ENCODE measurements at regions not wholly inside any gene's neighbourhood (a gene's known extent, or its start where the extent isn't known, plus 50 kb on each side); places are given as distances from the start of the nearest gene placed in this dataset.

- TF ChIP-seq FOXM1 (IDR thresholded peaks at IDR 0.05; ENCODE audit: borderline replicate concordance) (no peak), NFRKB (IDR thresholded peaks at IDR 0.05) (no peak), FOXK2 (IDR thresholded peaks at IDR 0.05) (no peak), SP1 (IDR thresholded peaks at IDR 0.05) (no peak), ELF4 (IDR thresholded peaks at IDR 0.05) (no peak), ARNT (IDR thresholded peaks at IDR 0.05) (no peak), LEF1 (IDR thresholded peaks at IDR 0.05; ENCODE audit: borderline replicate concordance) (no peak), HDGF (IDR thresholded peaks at IDR 0.05; ENCODE audit: borderline replicate concordance) (no peak), TARDBP (IDR thresholded peaks at IDR 0.05) (no peak), ZNF384 (IDR thresholded peaks at IDR 0.05) (no peak), L3MBTL2 (conservative IDR thresholded peaks at IDR 0.05) (no peak)
- TF ChIP-seq, protein P1, sequence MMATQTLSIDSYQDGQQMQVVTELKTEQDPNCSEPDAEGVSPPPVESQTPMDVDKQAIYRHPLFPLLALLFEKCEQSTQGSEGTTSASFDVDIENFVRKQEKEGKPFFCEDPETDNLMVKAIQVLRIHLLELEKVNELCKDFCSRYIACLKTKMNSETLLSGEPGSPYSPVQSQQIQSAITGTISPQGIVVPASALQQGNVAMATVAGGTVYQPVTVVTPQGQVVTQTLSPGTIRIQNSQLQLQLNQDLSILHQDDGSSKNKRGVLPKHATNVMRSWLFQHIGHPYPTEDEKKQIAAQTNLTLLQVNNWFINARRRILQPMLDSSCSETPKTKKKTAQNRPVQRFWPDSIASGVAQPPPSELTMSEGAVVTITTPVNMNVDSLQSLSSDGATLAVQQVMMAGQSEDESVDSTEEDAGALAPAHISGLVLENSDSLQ (IDR thresholded peaks at IDR 0.05), result no peak
- ChIA-PET CTCF (interaction anchor here (0.6 kb wide), 1 partner anchor 35 kb away, joined by 3 read pairs; no protein-coding TSS in a partner anchor), POLR2A (no interaction called here)
- DNase-seq (ENCODE audit: extremely low spot score), result no peak
Observed at GRCh38 chr4:3826247-3827172, 60.3 kb downstream of the ADRA2C start.

GRCh38 chr4:3827616-3828492, 61.7 kb downstream of the ADRA2C start:
- CTCF ChIA-PET, result interaction anchor here (0.6 kb wide), 1 partner anchor 117 kb away, joined by 3 read pairs; no protein-coding TSS in a partner anchor
- TF ChIP-seq ELF4 (IDR thresholded peaks at IDR 0.05), result no peak
- no peak for TF ChIP-seq SP1 (IDR thresholded peaks at IDR 0.05)
- TF ChIP-seq, protein P1 (IDR thresholded peaks at IDR 0.05), result no peak
- TF ChIP-seq BHLHE40 (IDR thresholded peaks at IDR 0.05; ENCODE audit: borderline replicate concordance), result no peak
- TF ChIP-seq ZNF384 (IDR thresholded peaks at IDR 0.05), result no peak
- no peak for TF ChIP-seq CTBP1 (IDR thresholded peaks at IDR 0.05; ENCODE audit: borderline replicate concordance)
- TF ChIP-seq LEF1 (IDR thresholded peaks at IDR 0.05; ENCODE audit: borderline replicate concordance), result no peak
- TF ChIP-seq FOXM1 (IDR thresholded peaks at IDR 0.05; ENCODE audit: borderline replicate concordance), result no peak
- no peak for TF ChIP-seq FOXK2 (IDR thresholded peaks at IDR 0.05)
- no peak for TF ChIP-seq NFRKB (IDR thresholded peaks at IDR 0.05)
- POLR2A ChIA-PET, result no interaction called here
- no peak for DNase-seq (ENCODE audit: extremely low spot score)

- ChIA-PET CTCF (no interaction called here), POLR2A (no interaction called here)
- TF ChIP-seq HDGF (IDR thresholded peaks at IDR 0.05; ENCODE audit: borderline replicate concordance) (no peak), ARNT (IDR thresholded peaks at IDR 0.05) (no peak), ELF4 (IDR thresholded peaks at IDR 0.05) (no peak), FOXM1 (IDR thresholded peaks at IDR 0.05; ENCODE audit: borderline replicate concordance) (no peak), SP1 (IDR thresholded peaks at IDR 0.05) (no peak), ZNF384 (IDR thresholded peaks at IDR 0.05) (no peak)
- no peak for DNase-seq (ENCODE audit: extremely low spot score)
Observed at GRCh38 chr4:3828546-3828945, 62.4 kb downstream of the ADRA2C start.

- no peak for TF ChIP-seq BHLHE40 (IDR thresholded peaks at IDR 0.05; ENCODE audit: borderline replicate concordance)
- no peak for TF ChIP-seq CTBP1 (IDR thresholded peaks at IDR 0.05; ENCODE audit: borderline replicate concordance)
- no peak for TF ChIP-seq SP1 (IDR thresholded peaks at IDR 0.05)
- no peak for TF ChIP-seq L3MBTL2 (conservative IDR thresholded peaks at IDR 0.05)
- TF ChIP-seq LEF1 (IDR thresholded peaks at IDR 0.05; ENCODE audit: borderline replicate concordance), result no peak
- TF ChIP-seq SUZ12 (IDR thresholded peaks at IDR 0.05), result no peak
- TF ChIP-seq ELF4 (IDR thresholded peaks at IDR 0.05), result no peak
- TF ChIP-seq FOXK2 (IDR thresholded peaks at IDR 0.05), result no peak
- TF ChIP-seq NFRKB (IDR thresholded peaks at IDR 0.05), result no peak
- TF ChIP-seq FOXA1 (IDR thresholded peaks at IDR 0.05), result no peak
- no peak for TF ChIP-seq ZNF384 (IDR thresholded peaks at IDR 0.05)
- no peak for TF ChIP-seq ARNT (IDR thresholded peaks at IDR 0.05)
- TF ChIP-seq HDGF (IDR thresholded peaks at IDR 0.05; ENCODE audit: borderline replicate concordance), result no peak
- POLR2A ChIA-PET, result no interaction called here
- DNase-seq (ENCODE audit: extremely low spot score), result no peak
- CTCF ChIA-PET, result no interaction called here
Observed at GRCh38 chr4:3829211-3829955, 63.2 kb downstream of the ADRA2C start.

GRCh38 chr4:3829956-3830773, 64.0 kb downstream of the ADRA2C start:
- ChIA-PET POLR2A (no interaction called here), CTCF (no interaction called here)
- DNase-seq (ENCODE audit: extremely low spot score), result no peak
- TF ChIP-seq ARNT (IDR thresholded peaks at IDR 0.05) (no peak), CTBP1 (IDR thresholded peaks at IDR 0.05; ENCODE audit: borderline replicate concordance) (no peak), FOXK2 (IDR thresholded peaks at IDR 0.05) (no peak), ELF4 (IDR thresholded peaks at IDR 0.05) (no peak), ZNF384 (IDR thresholded peaks at IDR 0.05) (no peak), NFRKB (IDR thresholded peaks at IDR 0.05) (no peak), TARDBP (IDR thresholded peaks at IDR 0.05) (no peak), FOXM1 (IDR thresholded peaks at IDR 0.05; ENCODE audit: borderline replicate concordance) (no peak), L3MBTL2 (conservative IDR thresholded peaks at IDR 0.05) (no peak), LEF1 (IDR thresholded peaks at IDR 0.05; ENCODE audit: borderline replicate concordance) (no peak), FOXA1 (IDR thresholded peaks at IDR 0.05) (no peak), HDGF (IDR thresholded peaks at IDR 0.05; ENCODE audit: borderline replicate concordance) (no peak), SUZ12 (IDR thresholded peaks at IDR 0.05) (no peak), SP1 (IDR thresholded peaks at IDR 0.05) (no peak), BHLHE40 (IDR thresholded peaks at IDR 0.05; ENCODE audit: borderline replicate concordance) (no peak)
- TF ChIP-seq, protein P1 (IDR thresholded peaks at IDR 0.05), result no peak
